Fibroblast of the aortic adventitia (primary cell): ENCODE measurements at regions not wholly inside any gene's neighbourhood (a gene's known extent, or its start where the extent isn't known, plus 50 kb on each side); places are given as distances from the start of the nearest gene placed in this dataset.

Experiments
- DNase-seq: peaks from one replicate; pipeline ENCODE4 v3.0.0-alpha.2; 2010; ENCODE audit warnings: low read depth
- H3K4me3 ChIP-seq: 2 replicates; pipeline ENCODE4 v1.5.1; 2011; ENCODE audit warnings: low read depth, mild to moderate bottlenecking, control low read depth, low read length, moderate library complexity
- TF ChIP-seq, protein P1 (sequence below): IDR thresholded peaks from 2 replicates; pipeline ENCODE4 v1.5.1; 2011; ENCODE audit warnings: mild to moderate bottlenecking, low read length, control low read depth, inconsistent platforms; ENCODE audit not compliant: insufficient read depth

DNA sequence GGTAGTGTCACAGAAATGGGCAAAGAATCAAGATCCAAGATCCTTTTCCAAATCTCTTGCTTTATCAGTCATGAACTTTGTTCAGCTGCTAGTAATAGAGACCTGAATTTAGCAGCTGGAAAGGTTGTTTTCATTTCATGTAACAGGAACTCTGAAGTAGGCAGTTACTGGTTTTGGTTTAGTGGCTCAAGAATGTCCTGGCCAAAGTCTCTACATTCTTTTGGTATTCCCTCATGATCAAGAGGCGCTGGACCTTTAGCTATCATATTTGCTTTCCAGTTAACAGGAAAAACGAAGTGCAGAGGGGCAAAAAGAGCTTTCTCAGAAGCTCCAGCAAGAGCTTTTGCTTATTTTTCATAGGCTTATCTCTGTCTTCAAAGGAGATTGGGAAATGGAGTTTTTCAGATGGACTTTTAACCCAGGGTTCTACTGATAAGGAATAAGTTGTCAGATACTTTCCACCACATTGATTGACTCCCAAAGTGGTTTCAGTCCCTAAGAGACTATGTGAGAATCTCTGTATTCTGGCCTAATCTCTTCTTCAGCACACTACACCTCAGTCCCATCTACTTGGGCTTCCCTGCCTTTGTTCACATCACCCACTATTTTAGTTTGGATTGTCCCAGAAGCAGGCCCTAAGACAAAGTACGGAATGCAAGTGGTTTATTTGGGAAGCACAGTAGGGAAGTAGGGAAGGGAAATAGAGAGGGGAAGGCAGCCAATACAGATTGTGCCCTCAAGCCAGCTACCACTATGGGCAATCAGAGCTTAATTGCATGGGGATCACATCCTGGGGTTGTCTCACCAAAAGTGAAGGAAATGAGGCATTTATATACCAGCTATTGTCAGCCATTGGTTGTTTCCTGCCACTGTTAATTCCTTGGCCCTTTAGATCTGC, 359.3 kb downstream of the LRRC70 start:
- H3K4me3 ChIP-seq: no peak overlapping the region
- DNase-seq: peak; percentile 14
- TF ChIP-seq, protein P1, sequence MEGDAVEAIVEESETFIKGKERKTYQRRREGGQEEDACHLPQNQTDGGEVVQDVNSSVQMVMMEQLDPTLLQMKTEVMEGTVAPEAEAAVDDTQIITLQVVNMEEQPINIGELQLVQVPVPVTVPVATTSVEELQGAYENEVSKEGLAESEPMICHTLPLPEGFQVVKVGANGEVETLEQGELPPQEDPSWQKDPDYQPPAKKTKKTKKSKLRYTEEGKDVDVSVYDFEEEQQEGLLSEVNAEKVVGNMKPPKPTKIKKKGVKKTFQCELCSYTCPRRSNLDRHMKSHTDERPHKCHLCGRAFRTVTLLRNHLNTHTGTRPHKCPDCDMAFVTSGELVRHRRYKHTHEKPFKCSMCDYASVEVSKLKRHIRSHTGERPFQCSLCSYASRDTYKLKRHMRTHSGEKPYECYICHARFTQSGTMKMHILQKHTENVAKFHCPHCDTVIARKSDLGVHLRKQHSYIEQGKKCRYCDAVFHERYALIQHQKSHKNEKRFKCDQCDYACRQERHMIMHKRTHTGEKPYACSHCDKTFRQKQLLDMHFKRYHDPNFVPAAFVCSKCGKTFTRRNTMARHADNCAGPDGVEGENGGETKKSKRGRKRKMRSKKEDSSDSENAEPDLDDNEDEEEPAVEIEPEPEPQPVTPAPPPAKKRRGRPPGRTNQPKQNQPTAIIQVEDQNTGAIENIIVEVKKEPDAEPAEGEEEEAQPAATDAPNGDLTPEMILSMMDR: no peak

DNA sequence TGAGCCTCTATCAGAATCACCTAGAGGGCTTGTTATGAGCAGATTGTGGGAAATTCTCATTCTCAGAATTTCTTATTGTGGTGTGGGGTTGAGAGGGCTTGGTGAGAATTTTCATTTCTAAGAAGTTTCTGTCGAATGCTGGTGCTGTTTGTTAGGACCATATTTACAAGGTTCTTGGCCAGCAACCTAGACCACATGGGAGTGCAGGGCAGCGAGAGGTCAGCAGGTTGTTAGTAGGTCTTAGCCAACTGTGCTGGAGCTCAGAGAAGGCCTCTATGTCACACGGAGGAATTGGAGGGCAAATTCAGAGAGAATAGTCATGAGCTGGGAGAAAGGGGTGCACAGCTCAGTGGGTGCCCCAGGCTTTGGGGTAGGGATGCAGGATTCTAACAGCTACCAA, 357.0 kb downstream of the LRRC70 start:
- no peak for DNase-seq
- TF ChIP-seq, protein P1: no peak
- H3K4me3 ChIP-seq: no peak overlapping the region

DNA sequence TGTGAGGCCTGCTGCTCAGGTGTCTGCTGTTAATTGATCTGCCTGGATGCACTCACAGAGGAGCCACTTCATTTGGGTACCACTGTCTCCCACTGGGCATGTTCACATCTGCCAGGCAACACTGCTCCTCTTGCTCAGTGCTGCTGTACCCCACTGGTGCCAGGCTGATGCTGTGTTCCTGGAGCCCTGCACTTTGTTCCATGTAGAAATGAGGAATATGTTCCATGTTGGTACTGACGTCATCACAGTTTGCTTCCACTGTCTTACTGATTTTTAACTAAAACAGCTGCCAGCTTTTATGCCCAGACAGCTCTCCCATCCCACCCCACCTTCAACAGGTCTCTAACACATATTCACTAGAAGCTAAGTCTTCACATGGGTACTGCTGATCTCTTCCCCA, 355.7 kb downstream of the LRRC70 start:
- no peak overlapping the region for H3K4me3 ChIP-seq
- DNase-seq: no peak
- TF ChIP-seq, protein P1: no peak

DNA sequence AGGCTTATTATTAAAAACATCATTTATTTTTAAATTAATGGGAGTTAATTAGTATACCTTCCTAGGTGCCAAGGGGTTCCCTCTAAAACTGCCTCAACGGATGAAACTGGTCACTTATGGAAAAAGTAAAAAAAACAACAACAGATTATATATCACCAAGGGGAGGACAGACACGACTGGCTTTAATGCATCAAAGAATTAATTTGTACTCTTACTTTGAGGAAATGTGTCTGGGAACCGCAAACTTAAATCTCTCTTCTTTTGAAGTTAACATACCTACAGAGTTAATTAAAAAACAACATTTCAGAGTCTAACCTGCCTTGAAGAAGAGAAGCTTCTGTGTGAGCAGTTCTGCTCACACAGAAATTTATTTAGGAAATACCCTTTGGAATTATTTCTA, 354.6 kb downstream of the LRRC70 start:
- no peak overlapping the region for H3K4me3 ChIP-seq
- TF ChIP-seq, protein P1: no peak

DNA sequence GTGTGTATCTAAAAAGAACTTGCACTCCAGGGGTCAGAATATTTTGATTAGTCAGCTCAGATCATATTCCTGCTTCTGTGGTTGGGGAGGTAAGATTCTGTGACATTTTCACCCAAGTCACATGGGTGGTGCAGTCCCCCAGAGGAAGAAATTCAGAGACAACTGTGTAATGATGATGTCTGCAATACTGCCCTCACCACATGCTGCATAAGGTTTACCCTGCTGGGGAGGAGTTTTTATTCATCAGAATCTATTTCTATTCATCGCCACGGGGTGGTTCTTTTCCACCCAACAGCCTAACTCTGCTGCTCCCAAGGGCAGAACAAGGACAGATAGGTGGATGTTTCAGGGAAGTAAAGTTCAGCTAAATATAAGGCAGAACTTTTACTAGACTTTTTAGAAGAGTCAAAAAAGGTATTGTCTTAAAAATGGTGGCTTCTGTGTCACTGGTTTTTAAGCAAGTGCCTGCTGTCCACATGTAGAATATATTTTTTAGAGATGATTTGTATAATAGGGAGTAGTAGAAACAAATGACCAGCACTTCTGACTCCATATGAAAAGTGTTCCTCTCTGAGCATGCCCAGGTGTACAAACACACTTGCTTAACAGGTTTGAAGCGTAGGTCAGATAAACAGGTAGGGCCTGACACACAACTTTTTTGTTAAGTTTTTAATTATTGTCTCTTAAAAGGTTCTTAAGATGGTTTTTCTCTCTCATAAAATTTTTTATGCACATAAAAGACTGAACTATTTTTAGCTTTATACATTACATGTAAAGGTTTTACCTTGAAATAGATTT, 352.7 kb downstream of the LRRC70 start:
- H3K4me3 ChIP-seq: no peak overlapping the region
- TF ChIP-seq, protein P1: no peak
- DNase-seq: no peak

More for the DNA sequence above, 354.6 kb downstream of the LRRC70 start:
- no peak for DNase-seq

DNA sequence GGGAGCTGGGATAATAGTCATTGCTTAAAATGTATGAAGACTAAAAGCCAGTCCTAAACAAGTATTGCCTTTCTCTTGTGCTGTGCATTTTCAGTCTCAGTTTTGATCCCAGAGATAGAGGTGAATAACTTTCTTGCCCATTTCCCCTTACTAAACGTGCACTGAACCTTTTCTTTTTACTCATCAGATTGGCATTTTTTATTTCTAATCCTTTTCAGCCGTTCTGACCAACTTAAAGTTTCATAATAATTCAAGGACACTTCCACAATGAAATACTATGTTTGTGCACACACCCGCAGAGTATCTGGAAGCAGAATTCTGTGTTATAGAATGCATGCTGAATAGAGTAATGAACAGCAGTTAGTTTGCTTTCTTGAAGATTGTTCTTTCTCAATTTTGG, 343.6 kb downstream of the LRRC70 start:
- DNase-seq: no peak
- TF ChIP-seq, protein P1: no peak
- no peak overlapping the region for H3K4me3 ChIP-seq
